ENCODE measurements at regions not wholly inside any gene's neighbourhood (a gene's known extent, or its start where the extent isn't known, plus 50 kb on each side); places are given as distances from the start of the nearest gene placed in this dataset.

DNA sequence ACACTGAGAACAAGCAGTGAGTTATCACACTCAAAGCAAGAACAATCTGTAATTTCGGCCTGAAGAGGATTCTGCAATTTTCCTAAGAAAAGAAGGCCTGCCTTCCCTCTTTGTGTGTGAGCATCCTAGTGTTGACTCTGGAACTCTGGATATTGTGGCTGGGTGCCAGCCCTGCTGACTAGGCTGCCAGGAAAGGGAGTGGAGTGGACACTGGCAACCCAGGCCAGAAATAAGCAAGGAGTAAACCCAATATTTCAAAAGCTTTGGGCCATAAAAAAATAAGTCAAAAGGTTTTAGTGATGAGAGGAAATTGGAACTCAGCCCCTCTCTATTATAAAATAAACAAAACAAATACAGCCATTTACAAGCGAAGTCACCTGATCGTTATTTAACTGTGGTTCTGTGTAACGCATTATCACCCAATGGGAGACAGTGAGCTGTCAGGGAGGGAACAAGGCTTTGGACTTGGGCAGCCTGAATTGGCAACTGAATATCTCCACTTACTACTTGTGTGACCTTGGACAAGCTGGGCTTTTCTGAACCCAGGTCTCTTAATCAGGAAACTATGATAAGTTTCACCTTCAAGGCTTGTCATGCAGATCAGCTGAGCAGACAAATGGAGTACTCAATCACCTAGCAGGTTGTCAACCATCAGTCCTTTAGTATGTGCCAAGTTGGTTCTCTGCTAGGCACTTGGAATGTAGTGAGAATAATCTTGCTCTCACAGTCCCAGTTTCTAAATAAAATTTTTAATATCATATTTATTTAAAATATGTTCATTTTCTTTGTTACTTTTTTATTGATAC, 196.2 kb downstream of the PAX1 start:
- no peak for DNase-seq (ENCODE audit: extremely low read depth, low read depth, low spot score)

DNA sequence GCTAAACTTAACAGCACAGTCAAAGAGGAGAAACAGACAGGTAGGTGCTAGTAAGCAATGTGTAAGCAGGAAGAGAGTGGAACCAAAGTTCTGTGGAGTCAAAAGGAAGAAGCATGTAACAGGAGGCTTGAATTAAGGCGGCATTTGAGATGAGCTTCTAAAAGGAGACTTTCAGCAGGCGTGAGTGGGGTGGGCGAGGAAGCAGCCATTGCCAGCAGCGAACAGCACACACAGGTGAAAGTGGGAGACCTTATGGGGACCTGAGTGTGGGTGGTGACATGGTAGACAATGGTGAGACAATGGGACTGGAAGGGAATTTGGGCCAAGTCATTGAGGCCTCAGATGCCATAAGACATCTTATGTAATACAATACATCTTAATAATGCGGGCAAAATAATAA, 195.0 kb downstream of the PAX1 start:
- no peak for DNase-seq (ENCODE audit: extremely low read depth, low read depth, low spot score)

DNA sequence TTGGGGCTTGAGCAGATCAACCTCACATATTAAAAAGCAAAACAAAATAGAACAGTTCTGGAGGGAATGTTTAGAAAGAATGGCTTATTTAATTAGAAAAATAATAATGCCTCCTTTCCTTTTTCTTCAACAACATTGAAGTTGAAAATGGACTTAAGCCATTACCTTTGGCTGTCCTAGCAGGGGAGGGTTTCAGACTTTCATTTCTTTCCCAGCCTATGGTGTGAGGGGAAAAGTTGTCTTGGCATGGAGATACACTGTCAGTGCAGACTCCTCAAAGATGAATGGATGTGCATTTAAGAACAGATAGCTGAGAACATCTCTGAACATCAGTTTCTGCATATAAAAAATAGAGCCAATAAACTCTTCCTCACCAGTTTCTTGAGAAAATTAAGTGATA, 169.5 kb downstream of the PAX1 start:
- no peak for DNase-seq (ENCODE audit: extremely low read depth, low read depth, low spot score)

DNA sequence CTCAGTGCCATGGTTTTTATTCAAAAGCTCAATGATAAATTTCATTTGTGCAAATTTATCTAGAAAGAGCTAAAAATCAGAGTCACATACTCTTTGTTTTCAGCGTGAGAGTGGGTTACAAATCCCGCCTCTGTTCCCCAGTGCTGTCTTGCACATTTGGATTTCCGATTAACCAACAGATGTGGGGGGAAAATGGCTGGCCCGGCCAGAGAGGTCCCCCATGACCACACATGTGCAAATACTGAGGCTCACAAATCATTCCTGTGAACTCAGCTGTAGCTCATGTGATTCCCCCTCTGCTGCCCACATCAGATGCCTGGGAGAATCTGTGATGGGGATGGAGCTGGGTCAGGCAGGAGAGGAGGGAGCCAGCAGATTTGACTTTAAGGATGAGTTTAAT, 168.7 kb downstream of the PAX1 start:
- DNase-seq (ENCODE audit: extremely low read depth, low read depth, low spot score): no peak

DNA sequence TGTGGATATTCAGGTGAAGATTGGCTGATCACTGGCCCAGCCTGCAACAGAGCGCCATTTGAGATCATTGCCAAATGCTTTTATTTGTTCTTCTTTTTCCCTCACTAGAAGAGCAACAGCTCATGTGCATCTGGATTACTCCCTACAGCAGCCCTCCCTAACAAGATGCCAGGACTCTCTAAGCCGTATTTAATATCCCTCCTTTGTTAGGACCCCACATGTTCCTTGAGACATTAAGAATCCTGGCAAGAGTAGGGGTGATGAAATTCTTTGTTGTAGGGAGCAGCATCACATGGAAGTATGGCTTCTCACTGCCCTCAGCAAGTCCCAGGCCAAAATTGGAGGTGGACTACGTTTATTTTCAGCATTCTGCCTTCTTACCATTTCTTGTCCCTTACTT, 167.8 kb downstream of the PAX1 start:
- no peak for DNase-seq (ENCODE audit: extremely low read depth, low read depth, low spot score)

DNA sequence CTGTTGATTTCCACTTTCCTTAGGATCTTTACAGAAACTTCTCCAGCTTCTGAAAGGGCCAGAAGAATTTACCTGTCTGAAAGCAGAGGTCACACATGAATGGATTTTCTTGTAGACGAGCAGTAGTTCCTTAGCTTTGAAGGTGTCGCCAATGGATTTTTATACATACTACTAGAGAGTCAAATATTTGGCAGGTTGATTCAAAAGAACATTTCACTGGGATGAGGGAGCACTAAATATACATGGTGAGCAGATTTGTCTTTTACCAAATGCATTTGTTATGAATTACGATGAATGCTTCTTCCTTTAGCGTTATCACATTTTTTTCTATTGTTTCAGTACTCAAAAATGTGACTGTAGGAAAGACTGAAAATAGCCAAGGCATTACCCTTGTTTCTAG, 162.3 kb downstream of the PAX1 start:
- no peak for DNase-seq (ENCODE audit: extremely low read depth, low read depth, low spot score)

DNA sequence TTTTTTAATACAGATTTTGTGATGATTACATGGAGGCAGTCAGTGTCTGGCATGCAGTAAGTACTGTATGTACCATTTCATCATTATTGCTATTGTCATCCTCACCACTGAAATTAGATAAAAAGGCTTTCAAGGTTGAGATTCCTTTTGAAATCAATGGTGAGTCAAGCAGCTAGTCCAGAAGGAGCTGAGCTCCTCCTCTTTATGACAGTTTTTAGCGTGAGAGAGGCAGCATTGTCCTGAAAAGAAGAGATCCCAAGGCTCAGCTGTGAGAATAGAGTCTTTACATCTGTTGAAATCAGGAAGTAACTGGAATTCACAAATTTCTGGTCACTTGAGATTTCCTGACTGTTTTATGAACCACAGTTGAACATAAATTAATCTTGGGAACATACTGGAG, 161.9 kb downstream of the PAX1 start:
- no peak for DNase-seq (ENCODE audit: extremely low read depth, low read depth, low spot score)

DNA sequence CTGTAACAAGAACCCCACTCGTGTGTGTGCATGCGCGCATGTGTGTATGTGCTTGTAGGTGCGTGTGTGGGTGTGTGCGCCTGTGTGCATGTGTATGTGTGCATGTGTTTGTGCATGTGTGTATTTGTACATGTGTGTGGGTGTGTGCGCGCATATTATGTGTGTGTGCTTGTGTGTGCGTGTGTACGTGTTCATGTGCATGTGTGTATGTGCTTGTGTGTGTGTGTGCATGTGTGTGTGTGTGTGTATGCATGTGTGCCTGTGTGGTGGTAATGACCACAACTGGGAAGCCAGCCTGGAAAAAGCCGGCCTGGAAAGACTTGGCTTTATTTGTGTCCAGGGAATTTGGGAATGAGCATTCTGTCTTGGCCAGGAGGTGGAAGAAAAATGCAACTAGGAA, 157.5 kb downstream of the PAX1 start:
- no peak for DNase-seq (ENCODE audit: extremely low read depth, low read depth, low spot score)

DNA sequence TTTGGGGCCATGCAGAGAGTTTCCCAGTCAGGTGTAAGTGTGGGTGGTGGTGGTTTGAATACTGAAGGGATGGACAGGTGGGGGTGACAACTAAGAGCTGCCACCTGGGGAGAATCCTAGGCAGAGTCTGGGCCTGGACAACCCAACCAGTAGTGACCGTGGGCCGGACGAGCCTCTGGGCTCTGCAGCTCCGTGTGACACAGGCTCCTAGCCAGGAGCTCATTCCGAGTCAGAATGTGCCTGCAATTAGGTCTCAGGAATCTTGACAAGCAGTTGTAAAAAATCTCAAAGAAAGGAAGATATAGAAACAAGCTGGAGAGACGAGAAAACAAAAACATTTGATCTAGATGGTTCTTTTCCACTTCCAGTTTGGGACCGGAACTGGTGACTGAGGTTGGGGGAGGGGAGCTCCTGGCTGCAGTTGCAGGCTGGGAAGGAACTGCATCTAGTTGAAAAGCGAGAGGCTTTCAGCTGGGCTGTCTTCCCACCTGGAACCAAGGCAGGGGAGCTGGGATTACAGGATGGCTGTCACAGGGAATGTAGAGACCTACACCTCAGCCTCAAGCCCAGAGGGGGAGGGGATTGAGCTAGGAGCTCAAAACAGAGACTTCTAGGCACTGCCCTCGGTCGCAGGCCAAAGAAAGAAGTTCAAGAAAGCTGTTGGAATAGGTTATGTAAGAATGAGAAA, 156.9 kb downstream of the PAX1 start:
- no peak for DNase-seq (ENCODE audit: extremely low read depth, low read depth, low spot score)

DNA sequence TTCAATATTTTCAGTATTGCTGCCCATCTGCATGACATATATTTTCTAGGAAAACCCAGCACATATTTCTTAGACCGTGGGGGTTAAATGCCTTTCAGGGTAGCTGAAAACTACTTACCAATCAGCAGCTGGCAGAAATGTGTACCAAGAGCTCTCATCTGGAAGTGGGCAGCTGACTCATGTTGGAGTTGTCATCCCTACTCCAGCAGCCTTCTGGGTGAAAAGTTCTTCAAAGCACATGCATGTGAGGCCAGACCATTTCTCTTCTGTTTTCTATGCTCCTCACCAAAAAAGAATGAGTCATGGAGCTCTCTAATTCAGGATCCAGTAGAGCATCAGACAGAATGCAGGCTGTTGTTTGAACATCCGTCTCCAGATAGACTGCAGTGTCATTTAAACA, 135.5 kb downstream of the PAX1 start:
- no peak for DNase-seq (ENCODE audit: extremely low read depth, low read depth, low spot score)

DNA sequence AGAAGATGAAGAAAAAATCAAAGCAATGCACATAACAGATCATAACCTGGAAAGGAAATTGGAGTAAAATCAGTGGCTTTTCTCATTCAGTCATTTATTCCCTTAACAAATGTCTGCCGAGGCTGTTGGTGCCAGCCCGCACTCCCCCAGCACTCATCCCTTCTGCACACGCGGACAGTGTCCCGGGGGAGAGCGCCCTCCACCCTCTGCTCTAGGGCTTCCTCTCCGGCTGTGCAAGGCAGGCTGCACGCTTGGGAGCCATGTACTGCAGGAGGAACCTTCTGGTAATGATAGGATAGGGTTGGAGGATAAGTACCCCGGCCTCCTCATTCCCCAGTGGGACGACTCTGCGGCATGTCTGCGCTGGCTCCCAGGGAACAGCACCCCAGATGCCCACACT, 134.5 kb downstream of the PAX1 start:
- no peak for DNase-seq (ENCODE audit: extremely low read depth, low read depth, low spot score)

DNA sequence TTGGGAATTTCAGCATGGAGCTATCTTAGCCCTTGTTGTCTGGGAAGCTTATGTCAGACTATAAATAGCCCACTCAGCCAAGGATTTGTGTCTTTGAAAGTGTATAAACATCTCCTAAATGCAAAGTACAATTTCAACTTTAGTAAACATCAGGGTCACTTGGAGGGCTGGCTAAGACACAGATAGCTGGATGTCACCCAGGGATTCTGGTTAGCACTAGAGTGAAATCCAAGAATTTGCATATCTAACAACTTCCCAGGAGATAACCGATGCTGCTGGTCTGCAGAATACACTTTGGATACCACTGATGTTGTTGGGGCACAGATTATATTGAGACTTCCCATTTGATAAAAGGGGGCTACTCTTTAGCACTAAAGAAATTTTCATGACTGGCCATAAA, 130.9 kb downstream of the PAX1 start:
- no peak for DNase-seq (ENCODE audit: extremely low read depth, low read depth, low spot score)

DNA sequence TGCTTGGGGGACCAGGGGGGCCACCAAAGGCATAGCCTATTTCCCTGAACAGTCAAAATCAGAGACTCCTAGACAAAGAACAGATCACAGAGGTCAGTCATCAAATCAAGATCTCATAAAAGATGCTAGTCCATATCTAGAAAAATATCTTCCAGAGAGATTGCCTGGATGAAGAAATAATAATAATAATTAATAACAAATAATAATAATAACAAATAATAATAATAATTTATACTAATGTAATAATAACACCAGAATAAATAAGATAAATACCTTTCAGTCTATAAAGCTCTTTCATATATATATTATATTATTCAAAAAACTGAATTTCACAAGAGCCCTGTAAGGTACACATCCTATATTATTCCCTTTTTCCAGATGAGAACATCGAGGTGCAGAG, 129.6 kb downstream of the PAX1 start:
- DNase-seq (ENCODE audit: extremely low read depth, low read depth, low spot score): no peak

DNA sequence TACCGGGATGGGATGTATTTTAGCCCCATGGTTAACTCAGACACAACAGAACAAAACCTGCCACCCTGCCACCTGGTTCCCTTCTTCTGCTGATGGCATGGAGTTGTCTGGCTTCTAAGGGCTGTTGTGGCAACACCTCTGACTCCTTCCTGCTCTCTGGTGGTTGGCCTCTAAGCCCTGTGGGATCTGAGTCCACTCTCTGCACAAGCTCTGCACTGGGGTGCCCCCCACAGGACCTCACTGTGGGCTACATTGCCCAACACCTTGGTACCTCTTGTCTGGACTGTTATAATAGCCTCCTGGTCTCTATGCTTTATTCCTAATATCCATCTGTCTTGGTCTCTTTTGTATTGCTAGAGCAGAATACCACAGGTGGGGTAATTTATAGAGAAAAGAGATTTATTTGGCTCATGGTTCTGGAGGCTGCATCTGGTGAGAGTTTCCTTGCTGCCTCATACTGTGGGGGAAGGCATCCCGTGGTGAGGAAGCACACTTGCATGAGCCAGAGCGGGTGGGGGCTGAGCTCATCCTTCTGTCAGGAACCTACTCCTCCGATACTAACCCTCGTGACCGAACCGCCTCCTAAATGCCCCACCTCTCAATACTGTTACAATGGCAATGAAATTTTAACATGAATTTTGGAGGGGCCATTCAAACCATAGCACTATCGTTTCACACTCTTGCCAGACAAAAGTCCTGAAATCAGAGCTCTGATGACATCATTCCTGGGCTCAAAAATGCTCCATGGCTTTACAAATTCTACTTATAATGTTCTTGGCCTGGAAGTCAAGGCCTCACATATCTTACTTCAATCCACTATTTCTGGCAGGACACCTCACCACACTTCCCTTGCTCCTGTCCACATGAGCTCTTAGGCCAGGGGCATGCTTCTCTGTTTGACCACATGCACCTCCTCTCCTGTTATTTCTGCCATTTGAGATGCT, 127.2 kb downstream of the PAX1 start:
- no peak for DNase-seq (ENCODE audit: extremely low read depth, low read depth, low spot score)

DNA sequence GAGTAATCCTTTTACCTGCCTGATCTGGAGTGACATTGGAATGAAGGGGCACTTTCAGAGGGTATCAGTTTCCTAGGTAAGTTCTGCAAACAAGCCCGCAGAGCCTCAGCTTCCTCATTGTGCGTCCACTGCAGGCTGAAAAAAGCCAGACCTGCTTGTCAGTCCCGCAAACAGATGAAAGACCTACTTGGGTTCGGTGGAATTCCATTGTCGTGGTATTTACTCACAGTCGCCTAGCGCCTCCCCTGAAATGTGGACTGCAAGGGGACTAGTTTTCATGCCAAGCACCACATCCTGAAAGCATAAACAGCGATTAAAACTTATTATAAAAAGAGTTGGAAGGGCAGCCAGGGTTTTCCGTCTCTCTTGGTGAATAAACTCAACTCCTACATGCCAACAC, 121.5 kb downstream of the PAX1 start:
- no peak for DNase-seq (ENCODE audit: extremely low read depth, low read depth, low spot score)

DNA sequence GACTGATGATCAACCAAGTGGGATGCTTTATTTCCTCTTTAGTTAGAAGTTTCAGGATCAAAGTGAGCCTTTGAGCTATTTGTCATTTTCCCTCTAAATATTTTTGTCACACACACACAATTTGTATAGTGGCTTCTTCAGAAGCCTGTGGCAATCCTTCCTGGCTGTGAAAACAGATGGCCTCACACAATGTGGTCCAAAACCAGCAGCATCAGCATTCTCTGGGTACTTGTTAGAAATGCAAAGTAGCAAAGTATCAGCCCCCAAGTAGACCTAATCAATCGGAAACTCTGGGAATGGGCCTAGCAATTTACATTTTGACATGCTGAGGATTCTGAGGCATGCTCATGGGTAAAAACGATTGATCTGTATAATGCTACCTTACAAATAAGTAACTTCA, 115.9 kb downstream of the PAX1 start:
- DNase-seq (ENCODE audit: extremely low read depth, low read depth, low spot score): no peak

DNA sequence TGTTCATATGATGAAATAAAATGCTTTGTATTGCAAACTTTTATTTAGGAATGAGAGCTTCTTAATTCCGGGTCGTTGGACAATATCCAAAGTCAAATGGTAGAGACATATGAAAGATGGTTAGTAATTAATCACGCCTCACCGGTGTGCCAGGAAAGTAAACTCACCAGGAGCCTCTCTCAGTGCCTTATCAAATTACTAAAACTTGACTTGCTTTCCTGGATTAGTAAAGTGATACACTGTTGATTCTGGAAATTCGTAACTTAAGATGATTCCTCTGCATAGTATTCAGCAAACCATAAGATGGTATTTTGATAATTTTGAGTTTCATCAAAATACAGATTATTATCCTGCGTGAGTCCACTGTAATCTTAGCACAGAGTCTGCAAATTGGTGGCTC, 115.2 kb downstream of the PAX1 start:
- no peak for DNase-seq (ENCODE audit: extremely low read depth, low read depth, low spot score)

DNA sequence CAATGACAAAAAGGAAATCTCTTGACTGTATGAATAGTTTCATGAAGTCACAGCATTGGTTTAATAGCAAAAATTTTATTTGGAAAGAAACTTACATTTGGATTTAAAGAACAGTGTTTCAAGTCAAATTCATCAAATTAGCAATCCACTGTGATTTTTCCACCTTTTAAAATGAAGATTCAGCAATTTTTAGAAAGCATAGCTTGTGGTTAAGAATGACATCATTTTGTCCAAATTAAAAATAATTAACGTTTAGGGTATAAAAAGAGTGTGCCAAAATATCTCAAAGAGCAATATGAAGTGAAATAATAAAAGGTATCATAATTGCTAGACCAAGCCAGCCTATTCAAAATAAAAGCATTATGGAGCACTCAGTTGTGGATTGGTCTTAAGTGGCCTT, 114.6 kb downstream of the PAX1 start:
- DNase-seq (ENCODE audit: extremely low read depth, low read depth, low spot score): no peak

DNA sequence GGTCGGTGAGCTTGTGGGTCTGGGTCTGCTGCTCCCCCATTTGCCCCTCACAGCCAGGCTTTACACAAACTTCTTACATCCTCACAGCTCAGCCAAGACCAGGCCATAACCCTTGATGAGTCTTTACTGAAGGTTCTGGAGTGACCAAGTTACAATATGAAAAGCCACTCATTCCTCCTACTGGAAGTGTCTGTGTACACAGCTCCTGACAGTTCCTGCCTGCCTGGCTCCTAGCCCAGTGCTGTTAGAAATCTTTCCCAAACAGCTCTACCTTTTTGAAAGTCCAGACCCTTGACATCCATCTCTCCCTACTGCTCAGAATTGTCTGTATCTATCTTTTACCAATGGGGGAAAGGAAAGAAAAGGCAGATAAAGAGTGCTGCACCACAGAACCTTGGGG, 106.9 kb downstream of the PAX1 start:
- no peak for DNase-seq (ENCODE audit: extremely low read depth, low read depth, low spot score)

DNA sequence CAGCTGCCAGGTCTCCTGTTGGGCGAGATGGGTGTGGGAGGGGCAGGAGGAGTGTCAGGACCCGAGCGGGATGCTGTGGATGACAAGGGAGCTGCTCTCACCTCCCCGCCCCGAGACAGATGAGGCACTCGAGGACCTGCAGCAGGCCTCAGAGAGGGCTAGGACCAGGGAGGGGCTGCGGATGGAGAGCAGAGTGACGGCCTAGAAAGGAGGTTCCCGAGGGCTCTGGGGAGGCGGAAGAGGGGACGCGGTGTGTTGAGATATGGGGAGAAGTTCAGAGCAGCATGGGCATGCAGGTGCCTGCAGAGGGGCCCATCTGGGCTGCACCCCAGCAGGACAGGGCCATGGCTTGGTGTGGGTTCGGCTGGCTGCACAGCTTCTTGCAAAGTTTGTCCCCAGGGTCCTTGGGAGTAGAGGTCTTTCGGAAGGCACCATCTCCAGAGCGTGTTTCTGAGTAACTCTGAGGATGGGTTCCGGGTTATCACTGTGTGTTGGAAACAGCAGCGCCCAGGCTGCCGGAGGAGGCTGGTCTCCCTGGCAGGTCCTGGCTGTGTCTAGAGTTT, 104.6 kb downstream of the PAX1 start:
- DNase-seq (ENCODE audit: extremely low read depth, low read depth, low spot score): no peak
